OCI-LY3 (cell line): ENCODE measurements at regions not wholly inside any gene's neighbourhood (a gene's known extent, or its start where the extent isn't known, plus 50 kb on each side); places are given as distances from the start of the nearest gene placed in this dataset.

Experiments
- EZH2phosphoT487 ChIP-seq: fragments of 200-600 bp; shearing (Covaris generic); IDR thresholded peaks from 2 replicates; pipeline ENCODE4 v1.6.1; 2018; ENCODE audit warnings: antibody characterized with exemption, mixed run types, low read depth
- TF ChIP-seq, protein P1 (sequence below): fragments of 200-600, 300-600 bp; sonication (generic); IDR thresholded peaks from 2 replicates; pipeline ENCODE4 v1.5.1; 2014; ENCODE audit warnings: antibody characterized with exemption, low read length, low read depth

DNA sequence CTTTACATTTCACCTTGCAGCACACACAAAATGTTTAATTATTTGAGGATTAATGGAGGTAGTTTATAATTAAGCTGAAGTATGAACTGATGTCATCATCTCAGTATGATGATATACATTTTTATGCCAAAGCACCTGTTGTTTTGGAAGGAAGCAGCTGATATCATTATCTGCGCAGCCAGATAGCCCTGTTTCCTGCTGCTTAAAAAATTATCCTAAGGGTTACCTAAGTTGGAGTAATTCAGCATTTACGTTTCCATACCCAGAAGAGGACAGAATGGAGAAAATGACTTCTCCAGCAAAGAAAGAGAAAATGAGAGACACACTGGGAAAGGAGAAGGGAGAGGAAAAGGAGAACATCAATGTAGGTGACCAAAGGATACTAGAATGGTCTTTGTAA lies 370.3 kb upstream of the PLSCR5 start:
- TF ChIP-seq, protein P1, sequence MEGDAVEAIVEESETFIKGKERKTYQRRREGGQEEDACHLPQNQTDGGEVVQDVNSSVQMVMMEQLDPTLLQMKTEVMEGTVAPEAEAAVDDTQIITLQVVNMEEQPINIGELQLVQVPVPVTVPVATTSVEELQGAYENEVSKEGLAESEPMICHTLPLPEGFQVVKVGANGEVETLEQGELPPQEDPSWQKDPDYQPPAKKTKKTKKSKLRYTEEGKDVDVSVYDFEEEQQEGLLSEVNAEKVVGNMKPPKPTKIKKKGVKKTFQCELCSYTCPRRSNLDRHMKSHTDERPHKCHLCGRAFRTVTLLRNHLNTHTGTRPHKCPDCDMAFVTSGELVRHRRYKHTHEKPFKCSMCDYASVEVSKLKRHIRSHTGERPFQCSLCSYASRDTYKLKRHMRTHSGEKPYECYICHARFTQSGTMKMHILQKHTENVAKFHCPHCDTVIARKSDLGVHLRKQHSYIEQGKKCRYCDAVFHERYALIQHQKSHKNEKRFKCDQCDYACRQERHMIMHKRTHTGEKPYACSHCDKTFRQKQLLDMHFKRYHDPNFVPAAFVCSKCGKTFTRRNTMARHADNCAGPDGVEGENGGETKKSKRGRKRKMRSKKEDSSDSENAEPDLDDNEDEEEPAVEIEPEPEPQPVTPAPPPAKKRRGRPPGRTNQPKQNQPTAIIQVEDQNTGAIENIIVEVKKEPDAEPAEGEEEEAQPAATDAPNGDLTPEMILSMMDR, result no peak
- no peak for TF ChIP-seq EZH2phosphoT487
